ENCODE measurements at regions not wholly inside any gene's neighbourhood (a gene's known extent, or its start where the extent isn't known, plus 50 kb on each side); places are given as distances from the start of the nearest gene placed in this dataset.
A peak's percentile ranks its signal among the peaks of the same experiment; 100 is the strongest.

DNA sequence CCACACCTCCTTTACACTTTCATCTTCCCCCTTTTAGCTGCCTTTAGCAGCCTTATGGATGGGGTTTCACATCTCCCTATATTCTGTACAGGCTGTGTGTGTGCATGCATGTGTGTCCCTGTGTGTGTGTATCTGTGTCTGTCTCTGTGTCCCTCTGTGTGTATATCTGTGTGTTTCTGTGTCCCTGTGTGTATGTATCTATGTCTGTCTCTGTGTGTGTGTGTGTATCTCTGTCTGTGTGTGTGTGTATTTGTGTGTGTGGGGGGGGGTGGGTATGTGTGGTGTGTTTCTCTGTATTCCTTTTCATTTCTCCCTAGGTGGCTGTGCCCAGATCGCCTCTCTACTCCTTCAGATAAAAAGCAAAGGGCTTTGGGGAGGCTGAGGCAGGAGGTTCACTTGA is 52.2 kb upstream of the CD83 start:
- no peak for DNase-seq

DNA sequence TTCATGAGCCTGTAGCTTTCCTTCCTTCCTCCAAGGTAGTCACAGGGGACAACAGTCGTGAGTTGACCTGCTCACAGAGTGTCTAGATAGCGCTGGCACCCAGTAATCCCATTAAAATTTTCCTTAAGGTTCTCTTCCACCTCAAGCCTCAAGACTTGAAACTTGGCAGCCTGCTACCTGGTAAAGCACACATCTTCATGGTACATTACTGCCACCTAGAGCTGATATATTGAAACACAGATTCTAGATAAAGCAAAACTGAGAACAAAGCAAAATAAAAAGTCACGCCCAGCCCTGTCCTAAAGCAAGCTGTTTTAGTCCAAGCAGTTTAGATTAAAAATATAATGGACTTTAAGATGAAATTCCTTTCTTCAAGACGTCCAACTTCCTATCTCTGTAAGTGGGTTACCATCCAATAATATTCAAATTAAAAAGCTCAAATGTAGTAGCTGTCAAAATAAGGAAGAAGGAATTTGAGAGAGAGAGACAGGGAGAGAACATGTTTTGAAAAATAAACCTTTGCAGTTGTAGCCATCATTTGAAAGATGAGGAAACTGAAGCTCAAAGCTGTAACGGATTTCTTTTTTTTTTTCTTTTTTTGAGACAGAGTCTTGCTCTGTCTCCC is 50.7 kb upstream of the CD83 start:
- peak; percentile 26 for DNase-seq

DNA sequence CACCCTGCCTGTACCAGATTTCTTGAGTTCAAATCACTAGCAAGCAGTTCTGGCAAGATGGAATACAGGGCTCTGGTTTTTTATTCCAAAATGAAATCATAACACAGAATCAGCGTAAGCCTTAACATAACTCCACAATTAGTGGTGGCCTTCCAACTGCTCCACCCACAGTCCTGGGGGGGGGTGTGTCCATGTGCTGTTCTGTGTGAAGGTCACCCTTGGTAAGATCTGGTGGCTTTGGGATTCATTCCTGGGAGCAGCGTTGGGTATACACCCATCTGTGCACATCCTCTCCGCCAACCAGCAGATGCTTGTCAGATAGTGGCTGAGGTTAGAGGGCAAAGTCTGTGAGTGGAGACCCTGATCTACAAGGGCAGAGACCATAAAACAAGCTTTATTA is 49.9 kb upstream of the CD83 start:
- no peak for DNase-seq
